ENCODE measurements at regions not wholly inside any gene's neighbourhood (a gene's known extent, or its start where the extent isn't known, plus 50 kb on each side); places are given as distances from the start of the nearest gene placed in this dataset.

DNA sequence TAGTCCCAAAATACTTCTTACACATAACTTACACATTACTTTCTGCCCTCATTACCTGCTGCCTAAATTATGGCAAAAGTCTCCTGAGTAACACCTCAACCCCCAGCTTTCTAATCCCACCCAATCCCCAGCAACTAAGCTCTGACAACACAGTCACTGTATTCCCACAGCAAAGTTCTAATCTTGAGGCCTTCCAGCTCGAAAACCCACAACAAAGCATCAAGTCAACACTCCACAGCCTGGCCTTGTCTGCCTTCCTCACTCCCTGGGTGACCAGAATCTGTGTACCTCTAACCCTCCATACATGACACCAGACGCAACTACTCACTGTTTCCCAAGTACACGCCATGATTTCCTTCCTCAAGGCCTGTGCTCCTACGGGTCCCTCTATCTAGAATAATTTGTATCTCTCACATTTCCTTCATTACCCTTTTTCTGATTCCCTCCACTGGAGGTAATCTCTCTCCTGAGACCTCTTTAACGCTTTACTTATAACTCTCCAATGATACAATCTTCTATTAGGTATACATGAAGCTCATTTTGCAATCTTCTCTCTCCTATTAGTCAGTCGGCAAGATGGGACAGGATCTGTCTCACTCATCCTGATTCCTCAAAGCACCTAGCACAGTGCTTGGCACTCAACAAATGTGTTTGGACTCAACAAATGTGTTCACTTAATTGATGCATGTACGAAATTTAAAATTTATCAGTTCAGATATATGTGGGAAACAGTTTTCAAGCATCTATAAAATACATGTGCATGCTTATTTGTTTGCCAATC, 87.6 kb upstream of the DOCK9 start:
- H3K4me3 ChIP-seq (ENCODE audit: low read length), result no peak overlapping the region
- no peaks in the 10 kb centered on the region for H3K27me3 ChIP-seq (ENCODE audit: control insufficient read depth, insufficient read depth, low read length)
- no peak overlapping the region for H3K9ac ChIP-seq (ENCODE audit: low read length)
- H3K36me3 ChIP-seq (ENCODE audit: control insufficient read depth, low read depth, low read length), result no peaks in the 10 kb centered on the region
- no peaks in the 10 kb centered on the region for H3K9me3 ChIP-seq (ENCODE audit: control insufficient read depth, low read depth, low read length)
- H3K27ac ChIP-seq (ENCODE audit: low read length), result no peak overlapping the region
- H3K4me1 ChIP-seq (ENCODE audit: control insufficient read depth, low read depth, low read length), result peaks cover 4% of the 10 kb centered on the region

GRCh38 chr13:99066219-99066618, 88.4 kb upstream of the DOCK9 start:
- Histone ChIP-seq H3K9me3 (ENCODE audit: control insufficient read depth, low read depth, low read length) (no peaks in the 10 kb centered on the region), H3K4me3 (ENCODE audit: low read length) (no peak overlapping the region), H3K27ac (ENCODE audit: low read length) (no peak overlapping the region), H3K27me3 (ENCODE audit: control insufficient read depth, insufficient read depth, low read length) (no peaks in the 10 kb centered on the region), H3K36me3 (ENCODE audit: control insufficient read depth, low read depth, low read length) (no peaks in the 10 kb centered on the region), H3K4me1 (ENCODE audit: control insufficient read depth, low read depth, low read length) (peaks cover 4% of the 10 kb centered on the region), H3K9ac (ENCODE audit: low read length) (no peak overlapping the region)

DNA sequence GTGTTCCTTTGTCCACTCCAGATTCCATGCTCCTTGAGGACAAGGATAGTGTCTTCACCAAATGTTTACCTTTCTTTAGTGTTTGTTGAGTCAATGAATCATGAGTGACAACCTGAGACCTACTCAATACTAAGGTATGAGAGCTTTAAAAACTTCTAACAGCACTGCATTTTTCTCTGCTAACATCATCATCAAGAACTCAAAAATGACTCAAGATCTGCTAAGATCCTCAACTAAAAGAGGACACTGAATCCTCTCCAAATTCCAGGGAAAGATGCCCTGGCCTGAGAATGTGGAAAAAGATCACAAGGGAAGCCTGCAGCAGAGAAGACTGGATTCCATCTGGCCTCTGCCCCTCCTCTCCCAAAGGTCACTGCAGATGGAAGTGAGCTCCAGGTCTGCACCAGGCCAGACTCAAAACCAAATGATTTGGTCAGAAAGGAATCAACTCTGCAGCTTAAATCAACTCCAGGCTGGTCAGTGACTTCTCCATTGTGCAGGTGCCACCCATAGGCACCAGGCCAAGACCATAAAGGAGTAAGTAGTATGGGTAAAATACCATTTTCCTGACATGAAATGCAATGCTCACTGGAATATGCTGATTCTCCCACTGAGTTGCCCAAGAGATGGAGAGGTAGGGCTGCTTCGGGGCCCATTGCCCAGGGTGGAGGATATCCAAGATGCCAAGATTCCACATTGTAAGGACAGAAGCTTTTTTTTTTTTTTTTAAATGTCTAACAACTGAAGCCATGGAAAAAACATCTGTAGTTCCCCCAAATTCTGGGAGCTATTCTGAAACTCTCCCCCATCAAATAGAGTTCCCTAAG, 89.5 kb upstream of the DOCK9 start:
- H3K4me1 ChIP-seq (ENCODE audit: control insufficient read depth, low read depth, low read length), result peaks cover 4% of the 10 kb centered on the region
- no peaks in the 10 kb centered on the region for H3K9me3 ChIP-seq (ENCODE audit: control insufficient read depth, low read depth, low read length)
- H3K4me3 ChIP-seq (ENCODE audit: low read length), result no peak overlapping the region
- H3K27ac ChIP-seq (ENCODE audit: low read length), result no peak overlapping the region
- no peak overlapping the region for H3K9ac ChIP-seq (ENCODE audit: low read length)
- no peaks in the 10 kb centered on the region for H3K27me3 ChIP-seq (ENCODE audit: control insufficient read depth, insufficient read depth, low read length)
- no peaks in the 10 kb centered on the region for H3K36me3 ChIP-seq (ENCODE audit: control insufficient read depth, low read depth, low read length)

DNA sequence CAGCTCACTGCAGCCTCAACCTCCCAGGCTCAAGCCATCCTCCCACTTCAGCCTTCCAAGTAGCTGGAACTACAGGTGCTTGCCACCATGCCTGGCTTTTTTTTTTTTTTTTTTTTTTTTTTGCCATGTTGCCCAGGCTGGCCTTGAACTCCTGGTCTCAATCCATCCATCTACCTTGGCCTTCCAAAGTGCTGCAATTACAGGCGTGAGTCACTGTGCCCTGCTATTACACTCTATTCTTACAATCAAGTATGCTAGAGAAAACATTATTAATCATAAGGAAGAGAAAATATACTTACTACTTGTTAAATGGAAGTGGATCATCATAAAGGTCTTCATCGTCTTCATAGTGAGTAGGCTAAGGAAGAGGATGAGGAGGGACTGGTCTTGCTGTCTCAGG, 93.3 kb upstream of the DOCK9 start:
- no peak overlapping the region for H3K9ac ChIP-seq (ENCODE audit: low read length)
- H3K36me3 ChIP-seq (ENCODE audit: control insufficient read depth, low read depth, low read length), result no peaks in the 10 kb centered on the region
- no peak overlapping the region for H3K27ac ChIP-seq (ENCODE audit: low read length)
- peaks cover 4% of the 10 kb centered on the region for H3K4me1 ChIP-seq (ENCODE audit: control insufficient read depth, low read depth, low read length)
- H3K27me3 ChIP-seq (ENCODE audit: control insufficient read depth, insufficient read depth, low read length), result no peaks in the 10 kb centered on the region
- no peak overlapping the region for H3K4me3 ChIP-seq (ENCODE audit: low read length)
- no peaks in the 10 kb centered on the region for H3K9me3 ChIP-seq (ENCODE audit: control insufficient read depth, low read depth, low read length)

DNA sequence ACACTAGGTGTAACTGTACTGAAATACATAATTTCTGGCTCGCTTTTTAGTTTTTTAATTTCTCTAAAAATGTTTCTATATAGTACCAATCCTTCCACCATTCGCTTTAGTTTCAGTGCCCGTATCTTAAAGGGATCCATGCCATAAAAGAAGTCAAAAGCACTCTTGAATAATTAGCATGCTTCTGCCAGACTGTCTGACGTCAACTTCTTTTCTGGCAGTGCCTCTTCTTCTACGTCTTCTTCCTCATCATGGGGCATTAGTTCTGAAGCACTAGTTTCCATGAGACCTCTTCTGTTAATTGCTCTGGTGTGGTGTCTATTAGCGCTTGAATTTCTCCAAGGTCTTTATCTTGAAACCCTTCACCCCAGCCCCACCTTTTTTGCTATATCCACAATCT, 93.8 kb upstream of the DOCK9 start:
- H3K9me3 ChIP-seq (ENCODE audit: control insufficient read depth, low read depth, low read length), result no peaks in the 10 kb centered on the region
- H3K27me3 ChIP-seq (ENCODE audit: control insufficient read depth, insufficient read depth, low read length), result no peaks in the 10 kb centered on the region
- no peak overlapping the region for H3K9ac ChIP-seq (ENCODE audit: low read length)
- H3K36me3 ChIP-seq (ENCODE audit: control insufficient read depth, low read depth, low read length), result no peaks in the 10 kb centered on the region
- H3K4me1 ChIP-seq (ENCODE audit: control insufficient read depth, low read depth, low read length), result peaks cover 2% of the 10 kb centered on the region
- H3K4me3 ChIP-seq (ENCODE audit: low read length), result no peak overlapping the region
- H3K27ac ChIP-seq (ENCODE audit: low read length), result no peak overlapping the region

GRCh38 chr13:99072356-99072755, 94.5 kb upstream of the DOCK9 start:
- Histone ChIP-seq H3K9me3 (ENCODE audit: control insufficient read depth, low read depth, low read length) (no peaks in the 10 kb centered on the region), H3K9ac (ENCODE audit: low read length) (no peak overlapping the region), H3K4me3 (ENCODE audit: low read length) (no peak overlapping the region), H3K4me1 (ENCODE audit: control insufficient read depth, low read depth, low read length) (no peaks in the 10 kb centered on the region), H3K36me3 (ENCODE audit: control insufficient read depth, low read depth, low read length) (no peaks in the 10 kb centered on the region), H3K27me3 (ENCODE audit: control insufficient read depth, insufficient read depth, low read length) (no peaks in the 10 kb centered on the region), H3K27ac (ENCODE audit: low read length) (no peak overlapping the region)

GRCh38 chr13:99072941-99073340, 95.1 kb upstream of the DOCK9 start:
- H3K27me3 ChIP-seq (ENCODE audit: control insufficient read depth, insufficient read depth, low read length), result no peaks in the 10 kb centered on the region
- H3K4me1 ChIP-seq (ENCODE audit: control insufficient read depth, low read depth, low read length), result no peaks in the 10 kb centered on the region
- no peak overlapping the region for H3K27ac ChIP-seq (ENCODE audit: low read length)
- no peak overlapping the region for H3K9ac ChIP-seq (ENCODE audit: low read length)
- H3K36me3 ChIP-seq (ENCODE audit: control insufficient read depth, low read depth, low read length), result no peaks in the 10 kb centered on the region
- H3K9me3 ChIP-seq (ENCODE audit: control insufficient read depth, low read depth, low read length), result no peaks in the 10 kb centered on the region
- no peak overlapping the region for H3K4me3 ChIP-seq (ENCODE audit: low read length)

GRCh38 chr13:99074693-99075092, 96.8 kb upstream of the DOCK9 start:
- H3K27ac ChIP-seq (ENCODE audit: low read length), result no peak overlapping the region
- no peak overlapping the region for H3K4me3 ChIP-seq (ENCODE audit: low read length)
- no peaks in the 10 kb centered on the region for H3K36me3 ChIP-seq (ENCODE audit: control insufficient read depth, low read depth, low read length)
- H3K27me3 ChIP-seq (ENCODE audit: control insufficient read depth, insufficient read depth, low read length), result no peaks in the 10 kb centered on the region
- no peaks in the 10 kb centered on the region for H3K4me1 ChIP-seq (ENCODE audit: control insufficient read depth, low read depth, low read length)
- no peaks in the 10 kb centered on the region for H3K9me3 ChIP-seq (ENCODE audit: control insufficient read depth, low read depth, low read length)
- no peak overlapping the region for H3K9ac ChIP-seq (ENCODE audit: low read length)

- Histone ChIP-seq H3K9ac (ENCODE audit: low read length) (no peak overlapping the region), H3K27ac (ENCODE audit: low read length) (no peak overlapping the region), H3K27me3 (ENCODE audit: control insufficient read depth, insufficient read depth, low read length) (no peaks in the 10 kb centered on the region), H3K4me3 (ENCODE audit: low read length) (no peak overlapping the region), H3K4me1 (ENCODE audit: control insufficient read depth, low read depth, low read length) (no peaks in the 10 kb centered on the region), H3K36me3 (ENCODE audit: control insufficient read depth, low read depth, low read length) (no peaks in the 10 kb centered on the region), H3K9me3 (ENCODE audit: control insufficient read depth, low read depth, low read length) (no peaks in the 10 kb centered on the region)
Measured at GRCh38 chr13:99075268-99076191, 97.7 kb upstream of the DOCK9 start.

DNA sequence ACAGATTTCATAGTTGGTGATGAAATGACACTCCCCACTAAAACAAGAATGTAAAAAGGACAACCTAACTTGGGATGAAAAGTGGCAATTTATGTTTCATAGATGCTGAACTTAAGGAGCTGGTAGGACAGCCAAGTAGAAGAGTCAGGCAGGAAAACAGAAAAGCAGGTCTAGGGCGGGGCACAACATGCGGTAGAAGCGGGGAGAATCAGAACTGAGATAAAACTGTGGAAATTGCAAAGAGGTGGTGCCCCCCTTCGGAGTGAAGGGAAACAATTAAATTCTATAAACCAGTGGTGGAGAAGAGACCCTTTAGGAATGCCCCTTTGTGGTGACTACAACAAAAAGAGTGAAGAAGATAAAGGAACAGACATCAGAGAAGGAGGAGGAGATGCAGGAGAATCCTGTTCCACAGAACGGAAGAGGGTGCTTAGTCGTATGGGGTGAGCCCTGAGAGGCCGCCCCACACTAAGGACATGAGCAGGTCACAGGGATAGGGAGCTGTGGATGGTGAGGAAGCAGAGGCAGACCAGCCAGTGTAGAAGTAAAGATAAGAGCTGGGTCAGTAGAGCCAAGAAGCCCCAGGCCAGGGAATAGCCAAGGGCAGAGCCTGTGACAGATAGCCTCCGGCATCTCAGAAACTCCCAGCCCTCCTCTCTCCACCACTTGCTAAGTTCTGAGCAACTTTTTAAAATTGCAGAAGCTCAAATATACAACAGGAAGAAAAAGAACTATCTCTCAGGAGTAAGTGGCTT, 100.3 kb upstream of the DOCK9 start:
- H3K9me3 ChIP-seq (ENCODE audit: control insufficient read depth, low read depth, low read length), result no peaks in the 10 kb centered on the region
- no peaks in the 10 kb centered on the region for H3K36me3 ChIP-seq (ENCODE audit: control insufficient read depth, low read depth, low read length)
- no peak overlapping the region for H3K4me3 ChIP-seq (ENCODE audit: low read length)
- H3K9ac ChIP-seq (ENCODE audit: low read length), result no peak overlapping the region
- no peaks in the 10 kb centered on the region for H3K4me1 ChIP-seq (ENCODE audit: control insufficient read depth, low read depth, low read length)
- no peak overlapping the region for H3K27ac ChIP-seq (ENCODE audit: low read length)
- H3K27me3 ChIP-seq (ENCODE audit: control insufficient read depth, insufficient read depth, low read length), result no peaks in the 10 kb centered on the region

- no peak overlapping the region for H3K9ac ChIP-seq (ENCODE audit: low read length)
- no peaks in the 10 kb centered on the region for H3K9me3 ChIP-seq (ENCODE audit: control insufficient read depth, low read depth, low read length)
- no peaks in the 10 kb centered on the region for H3K36me3 ChIP-seq (ENCODE audit: control insufficient read depth, low read depth, low read length)
- H3K27me3 ChIP-seq (ENCODE audit: control insufficient read depth, insufficient read depth, low read length), result peaks cover 18% of the 10 kb centered on the region
- H3K27ac ChIP-seq (ENCODE audit: low read length), result no peak overlapping the region
- no peaks in the 10 kb centered on the region for H3K4me1 ChIP-seq (ENCODE audit: control insufficient read depth, low read depth, low read length)
- H3K4me3 ChIP-seq (ENCODE audit: low read length), result no peak overlapping the region
Measured at GRCh38 chr13:99080131-99080530, 102.3 kb upstream of the DOCK9 start.

Measured in iPS-18a (cell line).